GM12878 (cell line): ENCODE measurements at regions not wholly inside any gene's neighbourhood (a gene's known extent, or its start where the extent isn't known, plus 50 kb on each side); places are given as distances from the start of the nearest gene placed in this dataset.

ENCODE experiments used
- ATAC-seq: fragments of 200-7000 bp; cut with Tn5 transposase; 3 replicates; pipeline ENCODE4 v1.9.1; 2020; ENCODE audit warnings: mild to moderate bottlenecking, moderate library complexity
- BruUV-seq: library from RNA; stranded (reverse); fragments of 400-500 nt; replicated peaks from 2 replicates; lab custom pipeline; 2021; lab: Mats Ljungman, UMichigan
- CTCF ChIA-PET: fragments of 300-600 bp; sonication (Branson Sonifier 250); formaldehyde crosslinking; extraction: SDS; loops from one replicate; lab custom pipeline; 2021; ENCODE audit warnings: inconsistent platforms; lab: Yijun Ruan, JAX
- POLR2A ChIA-PET: fragments of 350-600 bp; formaldehyde crosslinking; extraction: SDS; loops from one replicate; lab custom pipeline; 2021; ENCODE audit warnings: inconsistent platforms; lab: Charles Lee
- RAD21 ChIA-PET: fragments of 300-600 bp; sonication (Branson Sonifier 250); formaldehyde crosslinking; loops from one replicate; lab custom pipeline; 2023; ENCODE audit warnings: antibody characterized with exemption; ENCODE audit not compliant: unreplicated experiment; lab: Charles Lee
- SMC1A ChIA-PET: fragments of 300-600 bp; sonication (Branson Sonifier 250); formaldehyde crosslinking; loops from one replicate; lab custom pipeline; 2023; ENCODE audit not compliant: unreplicated experiment, uncharacterized antibody; lab: Charles Lee
- DNase-seq: peaks from one replicate; pipeline ENCODE4 v3.0.0-alpha.2; 2011; ENCODE audit warnings: low read depth, low spot score
- FAIRE-seq: peaks from 3 replicates; lab custom pipeline; 2011; peaks lifted over from hg19 to GRCh38; lab: Jason Lieb, UNC
- H2AFZ ChIP-seq: 2 replicates; pipeline ENCODE4 v1.6.0; 2011; ENCODE audit warnings: low read depth, low read length, control low read depth; ENCODE audit not compliant: control insufficient read depth
- H3K27ac ChIP-seq: 2 replicates; pipeline ENCODE4 v1.5.1; 2011; ENCODE audit warnings: control low read depth; ENCODE audit not compliant: control insufficient read depth, insufficient read depth
- H3K27me3 ChIP-seq, 2 experiments: replicated peaks in 1 of 2; 2 replicates each; pipeline versions ENCODE4 v1.6.0 to v1.6.1; 2011; ENCODE audit warnings: low read length in 1 of 2; ENCODE audit not compliant: control insufficient read depth in 2 of 2, insufficient read depth in 2 of 2
- H3K36me3 ChIP-seq, 2 experiments: 2 replicates each; pipeline ENCODE4 v1.5.1; 2011; ENCODE audit warnings: low read length in 1 of 2; ENCODE audit not compliant: control insufficient read depth in 2 of 2, insufficient read depth in 2 of 2
- H3K4me1 ChIP-seq: 2 replicates; pipeline ENCODE4 v1.6.1; 2011; ENCODE audit warnings: mild to moderate bottlenecking, low read length, moderate library complexity, mixed read lengths; ENCODE audit not compliant: control insufficient read depth, insufficient read depth
- H3K4me2 ChIP-seq: 2 replicates; pipeline ENCODE4 v1.6.0; 2011; ENCODE audit warnings: control low read depth; ENCODE audit not compliant: control insufficient read depth, insufficient read depth
- H3K4me3 ChIP-seq: fragments of 200-600 bp; sonication (generic); 2 replicates; pipeline ENCODE4 v1.5.1; 2016
- H3K79me2 ChIP-seq: 2 replicates; pipeline ENCODE4 v1.6.0; 2011; ENCODE audit warnings: low read length; ENCODE audit not compliant: control insufficient read depth, insufficient read depth
- H3K9ac ChIP-seq: 2 replicates; pipeline ENCODE4 v1.8.0; 2011; ENCODE audit warnings: low read length, control low read depth, mixed read lengths; ENCODE audit not compliant: control insufficient read depth, insufficient read depth
- H3K9me3 ChIP-seq: replicated peaks from 3 replicates; pipeline ENCODE4 v1.5.1; 2011; ENCODE audit warnings: mild to moderate bottlenecking, low read length; ENCODE audit not compliant: control insufficient read depth, insufficient read depth
- H4K20me1 ChIP-seq: 2 replicates; pipeline ENCODE4 v1.6.0; 2011; ENCODE audit not compliant: control insufficient read depth, insufficient read depth
- BMI1 ChIP-seq: fragments of 450-650 bp; IDR thresholded peaks from 2 replicates; pipeline ENCODE4 v1.6.1; 2016; ENCODE audit warnings: mild to moderate bottlenecking, moderate library complexity, borderline replicate concordance
- CBX3 ChIP-seq: fragments of 200-600 bp; sonication (generic); IDR thresholded peaks from 2 replicates; pipeline ENCODE4 v1.6.1; 2016; ENCODE audit warnings: low read depth, borderline replicate concordance
- CEBPB ChIP-seq, 2 experiments: fragments of 150-350 bp in 1 of 2; IDR thresholded peaks; 2 replicates each; pipeline ENCODE4 v1.6.1; 2012 to 2014; ENCODE audit warnings: low read depth in 2 of 2, low read length in 2 of 2, borderline replicate concordance in 1 of 2, inconsistent platforms in 1 of 2
- GABPA ChIP-seq: IDR thresholded peaks from 2 replicates; pipeline ENCODE4 v1.6.1; 2014; ENCODE audit warnings: antibody characterized with exemption, low read depth, mild to moderate bottlenecking, inconsistent platforms
- GATAD2B ChIP-seq: fragments of 450-650 bp; conservative IDR thresholded peaks from 2 replicates; pipeline ENCODE4 v1.6.1; 2017; ENCODE audit warnings: low read depth, mild to moderate bottlenecking, moderate library complexity
- JUNB ChIP-seq: IDR thresholded peaks from 2 replicates; pipeline ENCODE4 v1.6.1; 2016; ENCODE audit warnings: antibody characterized with exemption, mild to moderate bottlenecking
- MXI1 ChIP-seq: fragments of 150-350 bp; IDR thresholded peaks from 2 replicates; pipeline ENCODE4 v1.6.1; 2011; ENCODE audit warnings: low read depth, mild to moderate bottlenecking, inconsistent platforms, low read length, improper control_type of control experiment
- NRF1 ChIP-seq: conservative IDR thresholded peaks from 2 replicates; pipeline ENCODE4 v1.6.1; 2011; ENCODE audit warnings: mild to moderate bottlenecking, low read depth, low read length, improper control_type of control experiment
- RAD51 ChIP-seq: fragments of 450-650 bp; IDR thresholded peaks from 2 replicates; pipeline ENCODE4 v1.6.1; 2016; ENCODE audit warnings: moderate library complexity, mild to moderate bottlenecking, inconsistent platforms
- RBBP5 ChIP-seq: fragments of 200-600 bp; sonication (generic); conservative IDR thresholded peaks from 2 replicates; pipeline ENCODE4 v1.6.1; 2016
- SP1 ChIP-seq: IDR thresholded peaks from one replicate; pipeline ENCODE4 v1.6.1; 2011; ENCODE audit warnings: low read depth, low read length
- SREBF2 ChIP-seq: IDR thresholded peaks from 2 replicates; pipeline ENCODE4 v1.6.1; 2012; ENCODE audit warnings: mild to moderate bottlenecking, low read length
- WRNIP1 ChIP-seq: IDR thresholded peaks from 2 replicates; pipeline ENCODE4 v1.6.1; 2011; ENCODE audit warnings: low read depth, low read length, improper control_type of control experiment, borderline replicate concordance
- ZNF274 ChIP-seq: IDR thresholded peaks from one replicate; pipeline ENCODE4 v1.8.0; 2011; ENCODE audit not compliant: insufficient read length, insufficient read depth
- WGBS: methylation state at CpG from one replicate; pipeline ENCODE4 v1.1.6; 2016; ENCODE audit warnings: low lambda C conversion rate; ENCODE audit not compliant: insufficient replicate concordance, insufficient coverage; ENCODE audit errors: missing lambda C conversion rate; 5-methylcytosine and 5-hydroxymethylcytosine counted together
- in situ Hi-C: fragments of 300-500 bp; cut with MboI; formaldehyde crosslinking; loops from 9 replicates; pipeline ENCODE4 v1.14.3; 2018; ENCODE audit warnings: mixed read lengths
- intact Hi-C: fragments of 100-400 bp; cut with micrococcal nuclease; formaldehyde crosslinking; loops from one replicate; pipeline ENCODE4 v1.14.2; 2022; ENCODE audit not compliant: unreplicated experiment
- TF ChIP-seq, protein P1 (sequence below): fragments of 450-650 bp; IDR thresholded peaks from 2 replicates; pipeline ENCODE4 v1.6.1; 2016; ENCODE audit warnings: mild to moderate bottlenecking, moderate library complexity, borderline replicate concordance
- TF ChIP-seq, protein P2 (sequence below): fragments of 150-350 bp; IDR thresholded peaks from 2 replicates; pipeline ENCODE4 v1.6.1; 2014; ENCODE audit warnings: mild to moderate bottlenecking, low read depth, low read length

DNA sequence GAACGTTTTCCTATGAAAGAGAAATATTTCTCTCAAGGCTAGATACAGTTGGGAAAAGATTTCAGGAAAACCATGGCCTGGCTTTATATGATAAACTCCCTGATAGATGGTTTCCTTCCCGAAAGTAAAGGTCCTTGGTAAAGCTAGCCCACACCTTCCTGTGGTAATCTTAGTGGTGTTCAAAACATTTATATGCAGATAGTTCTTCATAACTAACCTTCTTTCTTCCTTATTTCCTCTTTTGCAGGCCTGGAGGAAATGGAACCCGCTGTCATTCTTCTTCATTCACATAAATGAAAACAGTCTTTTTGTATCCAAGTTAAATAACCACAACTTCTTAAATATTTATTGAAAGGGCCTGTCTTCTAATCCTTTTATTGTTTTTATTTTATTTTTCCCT lies 474.0 kb upstream of the ACTBL2 start:
- no peak for TF ChIP-seq GABPA
- TF ChIP-seq MXI1: no peak
- TF ChIP-seq SREBF2: no peak
- no peak for TF ChIP-seq JUNB
- TF ChIP-seq SP1: no peak
- no peak for TF ChIP-seq CEBPB (IDR thresholded peaks at IDR 0.05; ENCODE audit: borderline replicate concordance in 1 of 2, low read depth in 2 of 2, low read length in 2 of 2)
- no peak for TF ChIP-seq WRNIP1
- TF ChIP-seq NRF1: no peak
- no peak for TF ChIP-seq BMI1
- TF ChIP-seq, protein P1, sequence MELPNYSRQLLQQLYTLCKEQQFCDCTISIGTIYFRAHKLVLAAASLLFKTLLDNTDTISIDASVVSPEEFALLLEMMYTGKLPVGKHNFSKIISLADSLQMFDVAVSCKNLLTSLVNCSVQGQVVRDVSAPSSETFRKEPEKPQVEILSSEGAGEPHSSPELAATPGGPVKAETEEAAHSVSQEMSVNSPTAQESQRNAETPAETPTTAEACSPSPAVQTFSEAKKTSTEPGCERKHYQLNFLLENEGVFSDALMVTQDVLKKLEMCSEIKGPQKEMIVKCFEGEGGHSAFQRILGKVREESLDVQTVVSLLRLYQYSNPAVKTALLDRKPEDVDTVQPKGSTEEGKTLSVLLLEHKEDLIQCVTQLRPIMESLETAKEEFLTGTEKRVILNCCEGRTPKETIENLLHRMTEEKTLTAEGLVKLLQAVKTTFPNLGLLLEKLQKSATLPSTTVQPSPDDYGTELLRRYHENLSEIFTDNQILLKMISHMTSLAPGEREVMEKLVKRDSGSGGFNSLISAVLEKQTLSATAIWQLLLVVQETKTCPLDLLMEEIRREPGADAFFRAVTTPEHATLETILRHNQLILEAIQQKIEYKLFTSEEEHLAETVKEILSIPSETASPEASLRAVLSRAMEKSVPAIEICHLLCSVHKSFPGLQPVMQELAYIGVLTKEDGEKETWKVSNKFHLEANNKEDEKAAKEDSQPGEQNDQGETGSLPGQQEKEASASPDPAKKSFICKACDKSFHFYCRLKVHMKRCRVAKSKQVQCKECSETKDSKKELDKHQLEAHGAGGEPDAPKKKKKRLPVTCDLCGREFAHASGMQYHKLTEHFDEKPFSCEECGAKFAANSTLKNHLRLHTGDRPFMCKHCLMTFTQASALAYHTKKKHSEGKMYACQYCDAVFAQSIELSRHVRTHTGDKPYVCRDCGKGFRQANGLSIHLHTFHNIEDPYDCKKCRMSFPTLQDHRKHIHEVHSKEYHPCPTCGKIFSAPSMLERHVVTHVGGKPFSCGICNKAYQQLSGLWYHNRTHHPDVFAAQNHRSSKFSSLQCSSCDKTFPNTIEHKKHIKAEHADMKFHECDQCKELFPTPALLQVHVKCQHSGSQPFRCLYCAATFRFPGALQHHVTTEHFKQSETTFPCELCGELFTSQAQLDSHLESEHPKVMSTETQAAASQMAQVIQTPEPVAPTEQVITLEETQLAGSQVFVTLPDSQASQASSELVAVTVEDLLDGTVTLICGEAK: no peak
- no peak for TF ChIP-seq RAD51
- TF ChIP-seq CBX3: no peak
- TF ChIP-seq RBBP5: no peak
- TF ChIP-seq GATAD2B: no peak
- TF ChIP-seq, protein P2, sequence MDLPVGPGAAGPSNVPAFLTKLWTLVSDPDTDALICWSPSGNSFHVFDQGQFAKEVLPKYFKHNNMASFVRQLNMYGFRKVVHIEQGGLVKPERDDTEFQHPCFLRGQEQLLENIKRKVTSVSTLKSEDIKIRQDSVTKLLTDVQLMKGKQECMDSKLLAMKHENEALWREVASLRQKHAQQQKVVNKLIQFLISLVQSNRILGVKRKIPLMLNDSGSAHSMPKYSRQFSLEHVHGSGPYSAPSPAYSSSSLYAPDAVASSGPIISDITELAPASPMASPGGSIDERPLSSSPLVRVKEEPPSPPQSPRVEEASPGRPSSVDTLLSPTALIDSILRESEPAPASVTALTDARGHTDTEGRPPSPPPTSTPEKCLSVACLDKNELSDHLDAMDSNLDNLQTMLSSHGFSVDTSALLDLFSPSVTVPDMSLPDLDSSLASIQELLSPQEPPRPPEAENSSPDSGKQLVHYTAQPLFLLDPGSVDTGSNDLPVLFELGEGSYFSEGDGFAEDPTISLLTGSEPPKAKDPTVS: no peak
- TF ChIP-seq ZNF274: no peak
- no peaks in the 10 kb centered on the region for H3K9me3 ChIP-seq
- POLR2A ChIA-PET: no interaction called here
- FAIRE-seq (no peak), DNase-seq (no peak), ATAC-seq (no peak)
- SMC1A ChIA-PET: no interaction called here
- CTCF ChIA-PET: no interaction called here
- no peak overlapping the region for H3K9ac ChIP-seq
- no peak overlapping the region for H2AFZ ChIP-seq
- intact Hi-C loops (no loop called here), in situ Hi-C loops (no loop called here)
- no peaks in the 10 kb centered on the region for H3K79me2 ChIP-seq
- H3K27me3 ChIP-seq: no peaks in the 10 kb centered on the region
- H3K4me3 ChIP-seq: no peak overlapping the region
- WGBS: 11% methylated on average over 3 of the region's 3 CpGs
- no peaks in the 10 kb centered on the region for H3K36me3 ChIP-seq
- H3K4me2 ChIP-seq: no peak overlapping the region
- RAD21 ChIA-PET: no interaction called here
- no peaks in the 10 kb centered on the region for H4K20me1 ChIP-seq
- no TSS peak for BruUV-seq
- H3K4me1 ChIP-seq: no peaks in the 10 kb centered on the region
- H3K27ac ChIP-seq: no peak overlapping the region
